ENCODE measurements at regions not wholly inside any gene's neighbourhood (a gene's known extent, or its start where the extent isn't known, plus 50 kb on each side); places are given as distances from the start of the nearest gene placed in this dataset.

GRCh38 chr4:176843710-176844109, 51.0 kb upstream of the VEGFC start:
- no peak for DNase-seq (ENCODE audit: low spot score)

- DNase-seq (ENCODE audit: low spot score): no peak
Measured at GRCh38 chr4:176844448-176844847, 51.7 kb upstream of the VEGFC start.

- DNase-seq (ENCODE audit: low spot score): no peak
Measured at GRCh38 chr4:176845636-176846035, 52.9 kb upstream of the VEGFC start.

GRCh38 chr4:176849076-176849475, 56.4 kb upstream of the VEGFC start:
- DNase-seq (ENCODE audit: low spot score): no peak

- DNase-seq (ENCODE audit: low spot score): no peak
Measured at GRCh38 chr4:176850436-176850835, 57.7 kb upstream of the VEGFC start.

GRCh38 chr4:176856421-176856820, 63.7 kb upstream of the VEGFC start:
- DNase-seq (ENCODE audit: low spot score): no peak

- DNase-seq (ENCODE audit: low spot score): no peak
Measured at GRCh38 chr4:176858839-176859238, 66.1 kb upstream of the VEGFC start.

GRCh38 chr4:176864238-176864637, 71.5 kb upstream of the VEGFC start:
- no peak for DNase-seq (ENCODE audit: low spot score)

- DNase-seq (ENCODE audit: low spot score): no peak
Measured at GRCh38 chr4:176868676-176869075, 76.0 kb upstream of the VEGFC start.

GRCh38 chr4:176872461-176872860, 79.7 kb upstream of the VEGFC start:
- DNase-seq (ENCODE audit: low spot score): no peak

- DNase-seq (ENCODE audit: low spot score): no peak
Measured at GRCh38 chr4:176874721-176875445, 82.2 kb upstream of the VEGFC start.

- no peak for DNase-seq (ENCODE audit: low spot score)
Measured at GRCh38 chr4:176875446-176875930, 82.8 kb upstream of the VEGFC start.

GRCh38 chr4:176879380-176880116, 86.8 kb upstream of the VEGFC start:
- DNase-seq (ENCODE audit: low spot score): no peak

- DNase-seq (ENCODE audit: low spot score): no peak
Measured at GRCh38 chr4:176882206-176882605, 89.5 kb upstream of the VEGFC start.

GRCh38 chr4:176883108-176883550, 90.4 kb upstream of the VEGFC start:
- no peak for DNase-seq (ENCODE audit: low spot score)

GRCh38 chr4:176883681-176884418, 91.1 kb upstream of the VEGFC start:
- no peak for DNase-seq (ENCODE audit: low spot score)

GRCh38 chr4:176885224-176885623, 92.5 kb upstream of the VEGFC start:
- DNase-seq (ENCODE audit: low spot score): no peak

GRCh38 chr4:176886135-176886534, 93.4 kb upstream of the VEGFC start:
- no peak for DNase-seq (ENCODE audit: low spot score)

GRCh38 chr4:176889776-176890175, 97.1 kb upstream of the VEGFC start:
- DNase-seq (ENCODE audit: low spot score): no peak

- DNase-seq (ENCODE audit: low spot score): no peak
Measured at GRCh38 chr4:176894498-176894897, 101.8 kb upstream of the VEGFC start.

GRCh38 chr4:176896211-176896610, 103.5 kb upstream of the VEGFC start:
- no peak for DNase-seq (ENCODE audit: low spot score)

- no peak for DNase-seq (ENCODE audit: low spot score)
Measured at GRCh38 chr4:176897226-176897625, 104.5 kb upstream of the VEGFC start.

GRCh38 chr4:176898791-176899190, 106.1 kb upstream of the VEGFC start:
- no peak for DNase-seq (ENCODE audit: low spot score)
